T-helper 1 cell (primary cell): ENCODE measurements at regions not wholly inside any gene's neighbourhood (a gene's known extent, or its start where the extent isn't known, plus 50 kb on each side); places are given as distances from the start of the nearest gene placed in this dataset.

Source experiments
- DNase-seq, 5 donors: peaks; one replicate each; pipeline ENCODE4 v3.0.0-alpha.2; 2012 to 2020

GRCh38 chr1:172957491-172957890 lies 93.2 kb downstream of the TNFSF18 start:
- DNase-seq, result no peak

GRCh38 chr1:172959571-172959970 lies 91.2 kb downstream of the TNFSF18 start:
- DNase-seq, result no peak

- no peak for DNase-seq
Observed at GRCh38 chr1:172960019-172960418, 90.7 kb downstream of the TNFSF18 start.

GRCh38 chr1:172960454-172961208 lies 90.1 kb downstream of the TNFSF18 start:
- DNase-seq, result no peak

GRCh38 chr1:172964864-172965263 lies 85.9 kb downstream of the TNFSF18 start:
- no peak for DNase-seq

GRCh38 chr1:172966844-172967540 lies 83.7 kb downstream of the TNFSF18 start:
- DNase-seq, result peak in 1 of 5 donors; percentile 50

GRCh38 chr1:172967936-172968335 lies 82.8 kb downstream of the TNFSF18 start:
- no peak for DNase-seq

GRCh38 chr1:172969611-172970010 lies 81.1 kb downstream of the TNFSF18 start:
- no peak for DNase-seq

GRCh38 chr1:172970186-172970585 lies 80.6 kb downstream of the TNFSF18 start:
- DNase-seq, result no peak

- DNase-seq, result no peak
Observed at GRCh38 chr1:172971241-172971640, 79.5 kb downstream of the TNFSF18 start.

GRCh38 chr1:172972258-172972657 lies 78.5 kb downstream of the TNFSF18 start:
- no peak for DNase-seq

- DNase-seq, result no peak
Observed at GRCh38 chr1:172973424-172973823, 77.3 kb downstream of the TNFSF18 start.

- DNase-seq, result no peak
Observed at GRCh38 chr1:172976222-172977041, 74.3 kb downstream of the TNFSF18 start.

GRCh38 chr1:172977296-172978017 lies 73.3 kb downstream of the TNFSF18 start:
- DNase-seq, result no peak

GRCh38 chr1:172978595-172978994 lies 72.1 kb downstream of the TNFSF18 start:
- DNase-seq, result no peak

GRCh38 chr1:172979828-172980227 lies 70.9 kb downstream of the TNFSF18 start:
- no peak for DNase-seq

GRCh38 chr1:172980456-172980855 lies 70.3 kb downstream of the TNFSF18 start:
- no peak for DNase-seq

- DNase-seq, result no peak
Observed at GRCh38 chr1:172980971-172981370, 69.8 kb downstream of the TNFSF18 start.
